Kidney (tissue), 13 donors: ENCODE measurements at regions not wholly inside any gene's neighbourhood (a gene's known extent, or its start where the extent isn't known, plus 50 kb on each side); places are given as distances from the start of the nearest gene placed in this dataset.
"Not testable (repeated sequence)": the region's sequence is repeated elsewhere in the genome, so short reads cannot be mapped to it uniquely, and the experiment has no call there.

ENCODE experiments used
- DNase-seq, 5 donors: peaks; one replicate each; pipeline ENCODE4 v3.0.0-alpha.2; 2013 to 2020
- FAIRE-seq: peaks from 2 replicates; lab custom pipeline; 2012; peaks lifted over from hg19 to GRCh38; lab: Jason Lieb, UNC
- H3K27ac ChIP-seq, 2 donors: one replicate each; pipeline ENCODE4 v1.7.0; 2013; ENCODE audit warnings: low read depth in 2 of 2, low read length in 2 of 2, inconsistent platforms in 1 of 2
- H3K27me3 ChIP-seq: one replicate; pipeline ENCODE4 v1.7.1; 2013; ENCODE audit warnings: low read length, inconsistent platforms; ENCODE audit not compliant: control insufficient read depth, insufficient read depth
- H3K36me3 ChIP-seq, 3 donors: one replicate each; pipeline versions ENCODE4 v1.7.0 to v1.7.1; 2013; ENCODE audit warnings: low read length in 3 of 3, control low read depth in 1 of 3, inconsistent platforms in 1 of 3; ENCODE audit not compliant: insufficient read depth in 3 of 3, control insufficient read depth in 2 of 3
- H3K4me1 ChIP-seq, 3 donors: one replicate each; pipeline versions ENCODE4 v1.7.0 to v1.7.1; 2013; ENCODE audit warnings: low read length in 3 of 3, inconsistent platforms in 1 of 3, low read depth in 1 of 3; ENCODE audit not compliant: control insufficient read depth in 2 of 3, insufficient read depth in 2 of 3
- H3K4me3 ChIP-seq, 3 donors: one replicate each; pipeline versions ENCODE4 v1.7.0 to v1.8.1; 2013; ENCODE audit warnings: low read length in 3 of 3, control low read depth in 1 of 3, inconsistent platforms in 1 of 3
- H3K9ac ChIP-seq, 3 donors: one replicate each; pipeline versions ENCODE4 v1.7.0 to v1.7.1; 2013; ENCODE audit warnings: low read length in 3 of 3, control low read depth in 1 of 3, inconsistent platforms in 1 of 3
- H3K9me3 ChIP-seq, 3 donors: one replicate each; pipeline versions ENCODE4 v1.7.0 to v1.7.1; 2013; ENCODE audit warnings: low read length in 3 of 3, control low read depth in 1 of 3, inconsistent platforms in 1 of 3; ENCODE audit not compliant: control insufficient read depth in 2 of 3, insufficient read depth in 1 of 3
- CTCF ChIP-seq: IDR thresholded peaks from 3 replicates; pipeline ENCODE4 v1.5.1; 2012; ENCODE audit warnings: mild to moderate bottlenecking, moderate library complexity, borderline replicate concordance; ENCODE audit not compliant: insufficient read depth; ENCODE audit errors: extremely low read depth
- intact Hi-C: fragments of 100-400 bp; cut with DNase I; formaldehyde crosslinking; loops from one replicate; pipeline ENCODE4 v1.11.1; 2022
- donor health status: control.
- donor health status: control.
- donor health status: control.
- donor health status: control.
- donor health status: control.
- donor health status: DM: yes; HTN: yes; CAD: no.
- donor health status: Normal renal cell carcinoma (clear cell type).

DNA sequence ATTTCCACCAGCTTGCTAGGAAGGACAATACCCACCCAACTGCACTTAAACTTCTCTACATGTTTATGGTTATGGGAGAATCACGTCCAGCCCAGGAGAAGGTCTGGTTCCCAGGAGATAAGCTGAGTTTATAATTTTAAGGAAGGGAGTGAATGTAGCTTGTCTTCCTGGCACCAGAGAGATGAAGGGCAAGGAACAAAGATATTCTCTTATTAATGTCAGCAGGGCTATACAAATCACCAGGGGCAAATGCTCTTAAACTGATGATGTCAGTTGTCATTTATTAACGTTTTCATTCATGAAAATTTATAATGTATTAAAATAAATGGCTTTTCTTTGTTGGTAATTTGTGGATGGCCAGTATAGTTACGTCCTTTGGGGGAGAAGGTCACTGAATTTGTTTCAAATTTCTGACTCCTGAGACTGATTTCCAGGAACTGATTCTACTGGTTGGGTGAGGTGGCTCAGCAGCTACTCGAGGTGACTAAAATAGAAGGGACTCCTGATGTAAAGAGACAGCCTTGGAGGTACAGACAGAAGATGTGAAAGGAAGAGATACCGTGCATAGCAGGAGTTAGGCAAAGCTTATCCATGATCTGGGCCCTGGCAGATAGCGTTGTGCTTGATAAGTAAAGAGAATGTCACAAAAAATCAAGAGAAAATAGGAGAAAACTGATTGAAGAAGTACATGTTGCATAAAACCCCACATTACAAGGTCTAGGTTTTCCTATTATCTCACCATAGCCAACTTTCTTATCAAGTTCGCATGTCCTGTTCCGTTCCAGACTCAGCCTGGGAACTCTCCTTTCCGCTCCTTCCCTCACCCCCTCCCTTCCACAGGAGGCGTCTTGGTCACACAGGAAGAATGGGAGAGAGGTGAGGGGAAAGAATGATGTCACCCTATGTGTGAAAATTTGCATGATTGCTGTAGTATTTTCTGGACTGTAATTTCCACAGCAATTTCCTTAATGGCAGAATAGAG lies 367.1 kb upstream of the FAR2 start:
- no peaks in the 10 kb centered on the region for H3K36me3 ChIP-seq
- no peak overlapping the region for H3K27ac ChIP-seq
- intact Hi-C loops: no loop called here
- H3K9me3 ChIP-seq: no peaks in the 10 kb centered on the region
- no peaks in the 10 kb centered on the region for H3K27me3 ChIP-seq
- H3K4me3 ChIP-seq: no peak overlapping the region
- FAIRE-seq (no peak), DNase-seq (no peak)
- no peaks in the 10 kb centered on the region for H3K4me1 ChIP-seq
- no peak overlapping the region for H3K9ac ChIP-seq
- TF ChIP-seq CTCF: no peak

DNA sequence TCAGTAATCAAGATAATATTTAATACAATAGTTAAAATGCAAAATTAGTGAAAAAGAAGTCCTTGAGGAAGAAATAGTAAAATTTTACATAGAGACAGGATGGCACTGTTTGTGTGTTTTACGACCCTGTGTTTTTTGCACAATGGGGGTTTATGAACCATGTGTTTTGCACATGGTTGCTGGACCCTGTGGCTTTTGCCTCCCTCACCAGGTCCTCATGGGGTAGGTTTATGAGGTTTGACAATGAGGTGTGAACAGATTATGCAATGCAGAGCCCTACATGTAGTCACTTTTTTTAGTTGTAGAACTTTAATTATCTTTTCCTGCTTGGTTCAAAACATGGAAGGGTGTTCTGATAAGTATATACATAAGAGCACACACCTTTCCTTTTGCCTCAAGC lies 366.3 kb upstream of the FAR2 start:
- Histone ChIP-seq H3K9me3 (no peaks in the 10 kb centered on the region), H3K36me3 (no peaks in the 10 kb centered on the region), H3K4me1 (no peaks in the 10 kb centered on the region), H3K27me3 (no peaks in the 10 kb centered on the region), H3K27ac (no peak overlapping the region), H3K4me3 (no peak overlapping the region), H3K9ac (no peak overlapping the region)
- no peak for TF ChIP-seq CTCF
- DNase-seq (no peak), FAIRE-seq (no peak)
- intact Hi-C loops: no loop called here

- no peak overlapping the region for H3K4me3 ChIP-seq
- no peak for DNase-seq
- TF ChIP-seq CTCF: no peak
- no peak overlapping the region for H3K9ac ChIP-seq
- no peak overlapping the region for H3K27ac ChIP-seq
- H3K27me3 ChIP-seq: no peaks in the 10 kb centered on the region
- intact Hi-C loops: no loop called here
- no peaks in the 10 kb centered on the region for H3K4me1 ChIP-seq
- FAIRE-seq: no peak
- no peaks in the 10 kb centered on the region for H3K36me3 ChIP-seq
- H3K9me3 ChIP-seq: no peaks in the 10 kb centered on the region
Observed at GRCh38 chr12:28787151-28787550, 361.9 kb upstream of the FAR2 start.

DNA sequence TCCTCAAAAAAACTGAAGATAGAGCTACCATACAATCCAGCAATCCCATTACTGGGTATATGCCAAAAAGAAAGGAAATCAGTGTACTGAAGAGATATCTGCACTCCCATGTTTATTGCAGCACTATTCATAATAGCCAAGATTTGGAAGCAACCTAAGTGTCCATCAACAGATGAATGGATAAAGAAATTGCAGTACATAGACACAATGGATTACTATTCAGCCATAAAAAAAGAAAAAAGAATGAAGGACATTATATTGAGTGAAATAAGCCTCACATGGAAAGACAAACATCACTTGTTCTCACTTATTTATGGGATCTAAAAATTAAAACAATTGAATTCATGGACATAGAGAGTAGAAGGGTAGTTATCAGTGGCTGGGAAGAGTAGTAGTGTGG lies 360.8 kb upstream of the FAR2 start:
- H3K9me3 ChIP-seq, FAIRE-seq, H3K4me3 ChIP-seq, intact Hi-C loops, DNase-seq, H3K4me1 ChIP-seq, H3K9ac ChIP-seq, H3K27ac ChIP-seq, H3K27me3 ChIP-seq, H3K36me3 ChIP-seq: not testable (repeated sequence)
